NT2/D1 (cell line): ENCODE measurements at regions not wholly inside any gene's neighbourhood (a gene's known extent, or its start where the extent isn't known, plus 50 kb on each side); places are given as distances from the start of the nearest gene placed in this dataset.
"Not testable (repeated sequence)": the region's sequence is repeated elsewhere in the genome, so short reads cannot be mapped to it uniquely, and the experiment has no call there.

Source experiments
- DNase-seq: peaks from one replicate; pipeline ENCODE4 v3.0.0-alpha.2; 2011; ENCODE audit warnings: low read depth, low spot score
- H3K27me3 ChIP-seq: 2 replicates; pipeline ENCODE4 v1.6.0; 2011; ENCODE audit warnings: mild to moderate bottlenecking; ENCODE audit not compliant: insufficient read length, insufficient read depth
- H3K36me3 ChIP-seq: 2 replicates; pipeline ENCODE4 v1.6.1; 2011; ENCODE audit warnings: mild to moderate bottlenecking, low read length, mixed read lengths; ENCODE audit not compliant: insufficient read depth, insufficient read length
- H3K4me1 ChIP-seq: 2 replicates; pipeline ENCODE4 v1.5.1; 2011; ENCODE audit not compliant: insufficient read depth, insufficient read length
- H3K4me3 ChIP-seq: 2 replicates; pipeline ENCODE4 v1.5.1; 2011; ENCODE audit warnings: low read depth; ENCODE audit not compliant: insufficient read length
- H3K9ac ChIP-seq: 2 replicates; pipeline ENCODE4 v1.6.0; 2011; ENCODE audit warnings: low read depth; ENCODE audit not compliant: insufficient read length
- H3K9me3 ChIP-seq: 2 replicates; pipeline ENCODE4 v1.5.1; 2011; ENCODE audit warnings: mild to moderate bottlenecking, low read length; ENCODE audit not compliant: insufficient read depth
- SUZ12 ChIP-seq: IDR thresholded peaks from 2 replicates; pipeline ENCODE4 v1.6.1; 2011; ENCODE audit not compliant: insufficient read length, insufficient read depth; ENCODE audit errors: extremely low read depth
- YY1 ChIP-seq: IDR thresholded peaks from 2 replicates; pipeline ENCODE4 v1.6.1; 2011; ENCODE audit not compliant: insufficient read length, insufficient read depth
- ZNF274 ChIP-seq: IDR thresholded peaks from 2 replicates; pipeline ENCODE4 v1.6.1; 2011; ENCODE audit warnings: mild to moderate bottlenecking, low read depth, low read length

DNA sequence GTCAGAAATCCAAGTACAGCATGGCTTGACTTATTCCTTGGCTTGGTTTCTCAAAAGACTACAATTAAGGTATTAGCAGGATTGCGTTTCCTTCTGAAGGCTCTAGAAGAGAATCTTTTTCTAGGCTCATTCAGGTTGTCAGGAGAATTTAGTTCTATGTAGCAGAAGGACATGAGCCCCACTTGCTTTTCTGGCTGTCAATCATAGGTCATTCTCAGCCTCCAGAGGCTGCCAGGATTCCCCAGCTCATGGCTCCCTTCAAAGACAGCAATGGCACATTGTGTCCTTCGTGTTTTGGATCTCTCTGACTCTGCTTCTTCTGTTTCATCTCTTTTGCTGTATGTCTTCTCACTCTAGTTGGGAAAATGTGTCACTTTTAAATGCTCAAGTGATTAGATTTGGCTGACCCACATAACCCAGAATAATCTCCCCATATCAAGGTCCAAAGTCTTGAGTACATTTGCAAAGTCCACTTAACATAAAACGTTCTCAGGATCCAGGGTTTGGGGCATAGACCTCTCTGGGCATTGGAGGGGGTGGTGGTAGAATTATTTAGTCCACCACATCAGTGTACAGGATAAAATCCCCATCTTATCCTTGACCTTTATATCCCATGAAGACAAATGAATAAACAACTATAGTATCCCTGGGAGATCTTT lies 126.7 kb upstream of the BCL9 start:
- H3K9ac ChIP-seq, result no peak overlapping the region
- no peaks in the 10 kb centered on the region for H3K4me1 ChIP-seq
- H3K9me3 ChIP-seq, result peaks cover 10% of the 10 kb centered on the region
- H3K27me3 ChIP-seq, result no peaks in the 10 kb centered on the region
- H3K36me3 ChIP-seq, result no peaks in the 10 kb centered on the region
- H3K4me3 ChIP-seq, result no peak overlapping the region
- no peak for DNase-seq
- TF ChIP-seq YY1 (no peak), ZNF274 (no peak), SUZ12 (no peak)

DNA sequence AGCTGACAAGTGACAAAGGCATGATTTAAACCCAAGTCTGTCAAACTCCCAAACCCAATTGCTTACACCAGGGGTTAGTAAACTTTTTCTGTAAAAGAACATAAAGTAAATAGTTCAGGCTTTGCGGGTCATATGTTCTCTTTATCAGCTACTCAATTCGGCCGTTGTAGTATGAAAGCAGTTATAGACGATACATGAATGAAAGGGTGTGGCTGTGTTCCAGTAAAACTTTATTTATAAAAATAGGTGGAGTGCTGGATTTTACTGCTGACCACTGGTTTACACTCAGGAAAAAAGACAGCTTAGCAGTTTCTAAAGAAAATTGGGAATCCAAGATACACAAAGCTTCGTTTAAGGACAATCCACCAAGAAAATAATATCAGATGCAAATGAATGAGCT lies 124.3 kb upstream of the BCL9 start:
- H3K36me3 ChIP-seq, result no peaks in the 10 kb centered on the region
- DNase-seq, result no peak
- H3K9ac ChIP-seq, result no peak overlapping the region
- H3K4me1 ChIP-seq, result no peaks in the 10 kb centered on the region
- no peaks in the 10 kb centered on the region for H3K27me3 ChIP-seq
- TF ChIP-seq SUZ12, result no peak
- no peak for TF ChIP-seq YY1
- no peak for TF ChIP-seq ZNF274
- H3K9me3 ChIP-seq, result peaks cover 11% of the 10 kb centered on the region
- no peak overlapping the region for H3K4me3 ChIP-seq

DNA sequence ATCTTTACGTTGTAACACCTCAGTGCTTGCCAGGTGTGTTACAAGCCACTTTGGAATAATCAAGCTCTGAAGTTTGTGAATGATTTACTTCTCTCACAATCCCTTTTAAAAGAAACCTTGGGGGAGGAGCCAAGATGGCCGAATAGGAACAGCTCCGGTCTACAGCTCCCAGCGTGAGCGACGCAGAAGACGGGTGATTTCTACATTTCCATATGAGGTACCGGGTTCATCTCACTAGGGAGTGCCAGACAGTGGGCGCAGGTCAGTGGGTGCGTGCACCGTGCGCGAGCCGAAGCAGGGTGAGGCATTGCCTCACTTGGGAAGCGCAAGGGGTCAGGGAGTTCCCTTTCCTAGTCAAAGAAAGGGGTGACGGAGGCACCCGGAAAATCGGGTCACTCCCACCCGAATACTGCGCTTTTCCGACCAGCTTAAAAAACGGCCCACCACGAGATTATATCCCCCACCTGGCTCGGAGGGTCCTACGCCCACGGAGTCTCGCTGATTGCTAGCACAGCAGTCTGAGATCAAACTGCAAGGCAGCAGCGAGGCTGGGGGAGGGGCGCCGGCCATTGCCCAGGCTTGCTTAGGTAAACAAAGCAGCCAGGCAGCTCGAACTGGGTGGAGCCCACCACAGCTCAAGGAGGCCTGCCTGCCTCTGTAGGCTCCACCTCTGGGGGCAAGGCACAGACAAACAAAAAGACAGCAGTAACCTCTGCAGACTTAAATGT lies 118.0 kb upstream of the BCL9 start:
- H3K9ac ChIP-seq, result not testable (repeated sequence)

DNA sequence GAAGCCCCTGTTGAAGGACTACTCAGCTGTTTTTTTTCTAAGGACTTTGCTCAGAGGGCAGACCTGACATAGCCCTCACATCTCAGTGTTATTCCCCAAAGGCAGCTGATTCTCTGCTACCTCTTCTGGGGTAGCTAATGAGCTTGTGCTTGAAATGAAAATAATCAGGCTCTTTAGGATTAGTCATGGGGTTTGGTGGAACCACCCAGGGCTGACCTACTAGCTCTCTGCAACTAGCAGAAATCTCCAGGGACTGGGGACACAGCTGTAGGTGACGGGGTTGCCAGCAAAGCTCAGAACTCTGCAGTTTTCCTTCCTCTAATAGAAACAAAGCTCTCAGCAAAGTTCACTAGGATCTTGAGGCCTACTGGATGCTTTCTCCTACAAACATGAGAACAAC lies 106.4 kb upstream of the BCL9 start:
- Histone ChIP-seq H3K4me3 (no peak overlapping the region), H3K27me3 (no peaks in the 10 kb centered on the region), H3K9ac (no peak overlapping the region), H3K36me3 (no peaks in the 10 kb centered on the region), H3K4me1 (no peaks in the 10 kb centered on the region), H3K9me3 (no peaks in the 10 kb centered on the region)
- no peak for DNase-seq
- no peak for TF ChIP-seq SUZ12
- TF ChIP-seq ZNF274, result no peak
- no peak for TF ChIP-seq YY1

More for the DNA sequence above, 118.0 kb upstream of the BCL9 start:
- peak; percentile 6 for DNase-seq
- not testable (repeated sequence) for H3K36me3 ChIP-seq, H3K4me1 ChIP-seq, H3K27me3 ChIP-seq
- Histone ChIP-seq H3K9me3 (peaks cover 20% of the 10 kb centered on the region), H3K4me3 (peak overlapping the region; percentile 9)

DNA sequence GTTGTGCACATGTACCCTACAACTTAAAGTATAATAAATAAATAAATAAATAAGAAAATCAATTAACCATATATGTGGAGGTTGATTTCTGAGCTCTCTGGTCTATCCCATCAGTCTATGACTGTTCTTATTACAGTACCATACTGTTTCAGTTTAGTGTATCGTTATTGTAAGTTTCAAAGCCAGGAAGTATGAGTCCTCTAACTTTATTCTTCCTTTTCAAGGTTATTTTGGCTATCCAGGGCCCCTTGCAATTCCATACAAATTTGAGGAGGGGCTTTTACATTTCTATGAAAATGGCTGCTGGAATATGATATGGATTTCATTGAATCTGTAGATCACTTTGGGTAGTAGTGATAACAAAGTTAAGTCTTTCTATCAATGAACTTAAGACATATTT lies 96.9 kb upstream of the BCL9 start:
- H3K9ac ChIP-seq, result no peak overlapping the region
- H3K27me3 ChIP-seq, result no peaks in the 10 kb centered on the region
- TF ChIP-seq SUZ12, result no peak
- no peak for TF ChIP-seq ZNF274
- no peak for TF ChIP-seq YY1
- no peaks in the 10 kb centered on the region for H3K36me3 ChIP-seq
- DNase-seq, result no peak
- no peak overlapping the region for H3K4me3 ChIP-seq
- peaks cover 27% of the 10 kb centered on the region for H3K9me3 ChIP-seq
- no peaks in the 10 kb centered on the region for H3K4me1 ChIP-seq

DNA sequence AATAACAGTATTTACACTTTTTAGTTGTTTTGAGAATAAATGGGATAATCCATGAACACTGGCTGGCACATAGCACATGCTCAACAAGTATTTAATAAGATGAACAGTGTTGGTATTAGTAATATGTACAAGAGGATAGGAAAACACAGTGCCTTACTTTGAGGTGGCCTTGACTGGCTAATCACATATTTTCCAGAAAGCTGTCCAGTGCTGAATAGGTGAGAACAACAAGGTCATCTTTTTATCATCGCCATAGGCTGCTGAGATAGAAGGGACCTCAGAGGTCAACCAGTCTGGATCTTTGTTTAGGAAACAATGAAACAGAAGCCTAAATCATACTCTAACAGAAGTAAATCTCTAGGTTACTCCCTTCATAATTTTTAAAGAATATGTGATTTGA lies 89.7 kb upstream of the BCL9 start:
- DNase-seq, result no peak
- TF ChIP-seq ZNF274 (no peak), SUZ12 (no peak), YY1 (no peak)
- Histone ChIP-seq H3K4me3 (no peak overlapping the region), H3K4me1 (no peaks in the 10 kb centered on the region), H3K27me3 (no peaks in the 10 kb centered on the region), H3K36me3 (no peaks in the 10 kb centered on the region), H3K9me3 (peaks cover 4% of the 10 kb centered on the region; the same call in 1 of the 2 replicates), H3K9ac (no peak overlapping the region)

DNA sequence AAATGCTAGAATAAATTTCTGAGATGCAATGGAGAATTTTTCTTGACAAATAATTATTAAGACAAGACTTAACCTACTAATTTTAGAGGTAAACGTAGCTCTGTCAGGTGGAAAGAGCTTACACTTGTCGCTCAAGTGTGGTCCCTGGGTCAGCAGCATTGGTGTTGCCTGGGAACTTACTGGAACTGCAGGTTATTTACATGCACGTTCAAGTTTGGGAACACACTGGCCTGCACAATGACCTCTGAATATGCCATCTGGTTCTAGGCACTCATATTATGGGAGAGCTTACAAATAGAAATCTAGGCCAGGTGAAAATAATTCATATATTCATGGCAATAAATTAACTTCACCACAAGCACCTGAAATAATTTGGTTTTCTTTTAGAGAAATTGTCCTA lies 88.5 kb upstream of the BCL9 start:
- no peak overlapping the region for H3K9ac ChIP-seq
- H3K36me3 ChIP-seq, result no peaks in the 10 kb centered on the region
- DNase-seq, result no peak
- no peaks in the 10 kb centered on the region for H3K9me3 ChIP-seq
- no peak overlapping the region for H3K4me3 ChIP-seq
- TF ChIP-seq YY1, result no peak
- TF ChIP-seq ZNF274, result no peak
- TF ChIP-seq SUZ12, result no peak
- H3K27me3 ChIP-seq, result no peaks in the 10 kb centered on the region
- H3K4me1 ChIP-seq, result no peaks in the 10 kb centered on the region
